ENCODE measurements at regions not wholly inside any gene's neighbourhood (a gene's known extent, or its start where the extent isn't known, plus 50 kb on each side); places are given as distances from the start of the nearest gene placed in this dataset.

DNA sequence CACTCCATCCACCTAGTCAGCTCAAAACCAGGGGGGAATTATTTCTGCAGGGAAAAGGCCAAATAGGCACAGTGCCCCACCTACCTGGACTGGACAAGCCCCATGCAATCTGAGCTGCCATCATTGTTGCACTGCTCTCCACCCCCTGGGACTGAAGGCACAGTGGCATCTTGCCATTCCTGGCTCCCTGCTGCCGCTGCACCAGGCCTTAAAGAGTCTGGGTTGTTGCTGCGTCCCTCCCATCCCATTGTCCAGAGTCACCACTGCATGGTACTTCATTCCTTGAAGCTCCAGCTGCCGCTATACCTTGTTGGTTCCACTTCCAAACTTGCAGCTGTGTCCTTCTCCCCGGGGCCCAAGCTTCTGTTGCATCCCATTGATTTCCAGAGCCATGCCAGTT lies 629.7 kb downstream of the STIM2 start:
- DNase-seq (ENCODE audit: low read depth in 2 of 2): no peak

DNA sequence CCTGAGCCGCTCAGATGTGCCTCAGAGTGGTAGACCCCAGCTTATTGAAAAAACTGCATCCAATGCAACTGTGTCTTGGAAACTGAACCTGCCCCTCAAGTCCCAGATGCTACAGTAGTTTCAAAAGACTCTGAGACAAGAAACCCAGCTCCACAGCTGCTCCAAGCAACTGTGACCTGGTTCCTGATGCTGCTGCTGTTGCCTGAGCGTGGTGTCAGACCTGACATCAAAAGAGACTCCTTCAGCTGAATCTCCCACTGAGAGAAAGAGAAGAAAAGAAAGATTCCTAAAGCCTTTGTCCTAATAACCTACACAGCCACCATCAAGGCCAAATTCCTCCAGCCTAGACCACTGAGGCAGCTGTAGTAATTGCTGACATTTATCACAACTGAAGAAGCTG lies 630.1 kb downstream of the STIM2 start:
- DNase-seq (ENCODE audit: low read depth in 2 of 2): no peak

GRCh38 chr4:27506401-27506800 lies 645.8 kb downstream of the STIM2 start:
- DNase-seq (ENCODE audit: low read depth in 2 of 2): no peak

DNA sequence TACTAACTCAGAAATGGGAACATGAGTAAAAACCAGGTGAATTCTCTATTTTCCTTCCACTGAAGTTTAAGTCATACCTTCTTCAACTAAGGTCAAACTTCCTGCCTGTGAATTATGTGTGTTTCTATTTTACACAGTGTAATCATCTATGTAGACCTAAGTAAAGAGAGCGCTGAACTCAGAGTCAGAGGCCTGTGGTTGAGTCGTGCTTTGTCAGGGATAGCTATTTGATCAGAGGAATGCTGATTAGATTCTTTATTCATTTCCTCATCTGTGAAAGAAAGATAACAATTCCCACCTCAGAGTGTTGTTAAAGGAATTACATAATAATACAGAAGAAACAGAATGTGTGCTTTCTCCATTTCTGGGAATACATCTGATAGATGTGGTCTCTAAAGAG lies 654.1 kb downstream of the STIM2 start:
- no peak for DNase-seq (ENCODE audit: low read depth in 2 of 2)

DNA sequence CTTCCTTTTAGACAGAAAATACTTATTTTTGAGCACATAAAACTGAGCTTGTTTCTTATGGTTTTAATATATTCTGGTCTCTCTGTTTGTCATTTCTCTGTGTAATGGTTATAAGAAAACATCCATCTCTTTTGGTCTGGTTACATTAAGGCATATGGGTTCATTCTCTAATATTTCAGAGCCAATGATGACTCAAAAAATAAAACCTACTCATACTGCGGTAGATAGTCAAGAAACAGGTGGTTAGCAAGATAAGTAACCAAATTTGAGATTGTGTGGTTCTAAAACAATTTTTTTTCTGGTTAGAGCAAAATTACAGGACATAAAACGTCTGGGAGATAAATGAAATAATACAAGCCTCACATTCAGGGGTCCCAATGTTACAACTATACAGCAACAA lies 654.5 kb downstream of the STIM2 start:
- DNase-seq (ENCODE audit: low read depth in 2 of 2): no peak

GRCh38 chr4:27518876-27519275 lies 658.2 kb downstream of the STIM2 start:
- DNase-seq (ENCODE audit: low read depth in 2 of 2): no peak

GRCh38 chr4:27524224-27524623 lies 663.6 kb downstream of the STIM2 start:
- DNase-seq (ENCODE audit: low read depth in 2 of 2): no peak

DNA sequence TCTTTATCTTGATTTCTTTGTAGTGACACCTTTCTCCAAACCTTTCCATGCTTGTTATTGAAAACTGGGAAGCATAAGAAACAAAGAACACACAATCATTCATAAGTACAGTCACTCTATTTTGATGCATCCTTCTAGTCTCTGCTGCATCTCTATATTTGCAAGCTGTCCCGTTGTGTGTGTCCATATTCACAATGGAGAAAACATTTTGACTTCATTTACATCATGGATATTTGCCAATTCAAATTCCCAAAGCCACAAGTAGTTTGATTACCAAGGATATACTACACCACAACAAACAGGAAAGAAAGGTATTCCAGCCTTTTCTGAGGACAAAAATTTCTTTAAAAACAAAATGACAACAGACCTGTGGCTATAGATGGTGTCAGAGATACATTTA lies 673.8 kb downstream of the STIM2 start:
- no peak for DNase-seq (ENCODE audit: low read depth in 2 of 2)

DNA sequence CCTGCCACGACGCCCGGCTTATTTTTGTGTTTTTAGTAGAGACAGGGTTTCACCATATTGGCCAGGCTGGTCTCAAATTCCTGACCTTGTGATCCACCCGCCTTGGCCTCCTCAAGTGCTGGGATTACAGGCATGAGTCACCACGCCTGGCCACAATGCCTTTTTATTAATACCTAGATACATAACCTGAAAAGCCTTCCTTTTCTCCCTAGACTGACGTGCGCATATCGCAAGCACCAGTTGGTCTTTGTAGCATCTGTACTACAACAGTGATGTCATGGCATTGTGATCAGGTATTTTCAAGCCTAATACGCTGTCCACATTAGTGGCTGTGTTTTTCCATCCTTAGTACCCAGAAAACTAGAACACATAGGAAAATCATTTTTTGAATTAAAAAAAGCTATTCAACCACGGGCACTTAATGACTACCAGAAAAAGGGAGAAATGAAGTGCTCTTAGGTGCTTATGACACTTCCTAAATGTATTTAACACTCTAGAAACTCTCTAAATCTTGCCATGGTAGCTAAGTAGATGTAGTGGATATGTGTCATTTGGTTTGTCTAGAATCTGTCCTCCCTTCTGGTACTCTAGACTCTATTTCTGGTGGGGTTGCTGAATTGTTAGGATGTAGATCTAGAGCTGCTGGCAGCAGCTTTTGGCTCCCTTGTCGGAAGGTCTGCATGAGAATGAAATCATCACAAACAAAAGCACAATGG lies 707.8 kb downstream of the STIM2 start:
- DNase-seq (ENCODE audit: low read depth in 2 of 2): no peak

DNA sequence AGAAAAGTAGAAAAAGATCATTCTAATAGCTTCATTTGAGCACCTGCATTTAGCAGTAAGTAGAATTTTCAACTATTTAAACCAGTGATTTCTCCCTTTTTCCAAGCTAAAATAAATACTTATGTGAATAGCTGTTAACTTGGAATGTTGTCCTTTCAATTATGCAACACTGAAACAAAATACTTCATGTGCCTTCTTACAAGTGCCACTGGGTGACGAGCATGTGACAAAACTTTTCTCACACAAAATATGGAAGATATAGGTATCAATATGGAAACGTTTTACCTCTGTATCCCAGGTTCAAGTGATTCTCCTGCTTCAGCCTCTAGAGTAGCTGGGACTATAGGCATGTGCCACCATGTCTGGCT lies 708.3 kb downstream of the STIM2 start:
- no peak for DNase-seq (ENCODE audit: low read depth in 2 of 2)

DNA sequence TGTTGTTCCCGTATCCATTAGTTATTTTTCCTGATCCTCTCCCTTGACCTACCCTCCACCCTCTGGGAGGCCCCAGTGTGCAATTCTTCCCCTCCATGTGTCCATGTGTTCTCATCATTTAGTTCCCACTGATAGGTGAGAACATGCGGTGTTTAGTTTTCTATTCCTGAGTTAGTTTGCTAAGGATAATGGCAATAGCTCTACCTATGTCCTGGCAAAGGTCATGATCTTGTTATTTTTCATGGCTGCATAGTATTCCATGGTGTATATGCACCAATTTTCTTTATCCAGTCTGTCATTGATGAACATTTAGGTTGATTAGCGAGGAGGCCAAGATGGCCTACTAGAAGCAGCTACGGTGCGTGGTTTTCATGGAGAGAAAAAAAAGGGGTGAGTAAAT lies 714.1 kb downstream of the STIM2 start:
- no peak for DNase-seq (ENCODE audit: low read depth in 2 of 2)

- DNase-seq (ENCODE audit: low read depth in 2 of 2): no peak
Measured at GRCh38 chr4:27577951-27578350, 717.3 kb downstream of the STIM2 start.

DNA sequence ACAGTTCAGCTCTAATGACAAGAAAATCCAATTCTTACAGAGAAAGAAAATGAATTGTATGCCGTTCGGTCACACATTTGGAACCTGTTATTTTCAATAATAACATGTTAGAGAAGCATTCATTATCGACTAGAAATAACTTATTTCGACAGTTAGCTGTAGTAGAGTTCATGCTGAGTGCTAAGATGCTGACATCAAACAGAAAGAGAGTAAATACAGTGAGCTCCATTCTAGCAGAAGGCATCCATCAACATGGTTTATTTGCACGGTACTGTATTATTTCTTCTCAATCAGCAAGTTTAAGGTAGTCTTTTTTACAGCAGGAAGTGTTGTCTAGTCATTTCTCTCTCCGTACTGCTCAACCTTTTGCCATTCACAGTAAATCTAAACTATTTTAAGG lies 732.1 kb downstream of the STIM2 start:
- no peak for DNase-seq (ENCODE audit: low read depth in 2 of 2)

- no peak for DNase-seq (ENCODE audit: low read depth in 2 of 2)
Measured at GRCh38 chr4:27594922-27595321, 734.3 kb downstream of the STIM2 start.

DNA sequence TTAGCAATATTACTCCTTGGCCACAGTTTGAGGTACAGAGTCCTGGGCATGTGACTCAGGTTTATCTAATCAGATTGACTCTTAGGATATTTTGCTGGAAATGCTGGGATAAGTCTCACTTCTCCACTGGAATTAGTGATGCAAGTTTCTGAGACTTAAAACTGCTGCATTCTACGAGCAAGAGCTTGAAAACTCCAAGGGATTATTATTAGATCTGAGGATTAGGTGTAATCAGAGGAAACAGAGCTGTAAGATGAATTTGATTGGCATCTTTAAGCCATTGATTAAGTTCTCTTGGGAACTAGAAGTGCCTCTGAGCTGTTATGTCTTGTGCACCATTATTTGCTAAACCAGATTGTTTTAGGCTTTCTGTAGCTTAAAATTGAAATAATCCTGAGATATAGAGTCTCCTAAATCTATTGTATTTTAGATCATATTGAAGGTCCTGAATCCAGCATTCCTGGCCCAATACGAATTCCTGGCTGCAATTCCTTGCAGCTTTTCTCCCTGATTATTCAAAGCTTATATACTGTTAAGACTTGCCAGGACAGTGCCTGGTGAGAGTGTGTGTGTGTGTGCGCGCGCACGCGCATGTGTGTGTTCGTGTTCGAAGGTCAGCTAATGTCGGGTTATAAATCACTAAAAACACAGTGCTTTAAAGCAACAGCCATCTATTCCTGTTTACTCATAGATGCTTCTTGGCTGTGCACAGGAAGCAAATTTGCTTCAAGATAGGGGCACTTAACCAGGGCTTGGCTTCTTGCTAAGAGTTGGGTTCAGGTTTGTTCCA lies 735.1 kb downstream of the STIM2 start:
- DNase-seq (ENCODE audit: low read depth in 2 of 2): no peak

DNA sequence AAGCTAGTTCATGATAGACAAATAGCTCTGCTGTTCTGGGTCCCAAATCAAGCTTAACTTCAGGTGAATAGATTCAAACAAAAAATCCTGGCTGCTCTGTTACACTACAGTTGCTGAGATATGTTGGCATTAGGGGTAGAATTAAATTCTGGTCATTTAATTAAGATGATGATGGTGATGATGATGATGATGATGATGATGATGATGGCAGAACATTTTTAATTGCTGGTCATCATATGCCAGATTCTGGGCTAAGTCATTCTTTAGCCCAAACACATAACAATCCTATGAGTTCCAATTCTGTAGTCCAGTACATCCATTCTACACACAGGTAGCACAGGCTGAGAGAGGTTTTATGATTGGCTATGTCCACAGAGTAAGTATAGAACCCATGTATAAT lies 741.5 kb downstream of the STIM2 start:
- no peak for DNase-seq (ENCODE audit: low read depth in 2 of 2)

DNA sequence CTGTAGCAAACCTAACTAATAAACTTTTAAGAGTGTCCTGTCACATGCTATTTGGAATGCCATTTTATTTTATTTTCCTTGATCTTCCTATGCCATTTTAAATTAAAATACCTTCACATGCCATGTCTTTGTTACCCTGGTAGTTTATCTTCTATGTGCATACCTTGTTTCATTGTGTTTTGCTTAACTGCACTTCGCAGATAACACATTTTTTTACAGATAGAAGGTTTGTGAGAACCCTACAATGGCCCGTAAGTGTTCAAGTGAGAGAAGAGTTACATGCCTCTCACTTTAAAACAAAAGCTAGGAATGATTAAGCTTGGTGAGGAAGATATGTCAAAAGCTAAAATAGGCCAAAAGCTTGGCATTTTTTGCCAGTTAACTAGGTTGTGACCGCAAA lies 744.1 kb downstream of the STIM2 start:
- no peak for DNase-seq (ENCODE audit: low read depth in 2 of 2)

GRCh38 chr4:27616166-27616565 lies 755.5 kb downstream of the STIM2 start:
- peak; percentile 9 to 17 for DNase-seq (ENCODE audit: low read depth in 2 of 2)

- DNase-seq (ENCODE audit: low read depth in 2 of 2): no peak
Measured at GRCh38 chr4:27619435-27619834, 758.8 kb downstream of the STIM2 start.

- no peak for DNase-seq (ENCODE audit: low read depth in 2 of 2)
Measured at GRCh38 chr4:27620886-27621285, 760.2 kb downstream of the STIM2 start.

DNA sequence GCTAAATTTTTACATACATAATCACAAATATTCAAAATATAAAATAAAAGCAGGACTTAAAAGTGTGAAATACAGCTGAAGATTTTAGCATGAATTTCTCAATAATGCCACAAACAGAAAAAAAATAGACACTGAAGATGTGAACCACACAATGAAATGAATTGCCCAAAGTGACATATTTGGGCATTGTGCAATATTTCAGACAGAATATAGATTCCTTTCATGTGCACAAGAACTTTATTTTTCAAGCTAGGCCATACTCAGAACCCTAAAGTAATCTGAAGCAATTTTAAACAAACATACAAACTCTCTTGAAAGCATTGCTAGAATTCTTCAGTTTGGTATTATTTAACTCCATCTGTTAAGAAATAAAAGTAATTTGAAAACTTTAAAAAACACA lies 764.1 kb downstream of the STIM2 start:
- DNase-seq (ENCODE audit: low read depth in 2 of 2): no peak

GRCh38 chr4:27628609-27629008 lies 768.0 kb downstream of the STIM2 start:
- DNase-seq (ENCODE audit: low read depth in 2 of 2): no peak

GRCh38 chr4:27629532-27630225 lies 769.0 kb downstream of the STIM2 start:
- no peak for DNase-seq (ENCODE audit: low read depth in 2 of 2)

All from fibroblast of skin of left quadriceps (primary cell).